ENCODE measurements at regions not wholly inside any gene's neighbourhood (a gene's known extent, or its start where the extent isn't known, plus 50 kb on each side); places are given as distances from the start of the nearest gene placed in this dataset.

DNA sequence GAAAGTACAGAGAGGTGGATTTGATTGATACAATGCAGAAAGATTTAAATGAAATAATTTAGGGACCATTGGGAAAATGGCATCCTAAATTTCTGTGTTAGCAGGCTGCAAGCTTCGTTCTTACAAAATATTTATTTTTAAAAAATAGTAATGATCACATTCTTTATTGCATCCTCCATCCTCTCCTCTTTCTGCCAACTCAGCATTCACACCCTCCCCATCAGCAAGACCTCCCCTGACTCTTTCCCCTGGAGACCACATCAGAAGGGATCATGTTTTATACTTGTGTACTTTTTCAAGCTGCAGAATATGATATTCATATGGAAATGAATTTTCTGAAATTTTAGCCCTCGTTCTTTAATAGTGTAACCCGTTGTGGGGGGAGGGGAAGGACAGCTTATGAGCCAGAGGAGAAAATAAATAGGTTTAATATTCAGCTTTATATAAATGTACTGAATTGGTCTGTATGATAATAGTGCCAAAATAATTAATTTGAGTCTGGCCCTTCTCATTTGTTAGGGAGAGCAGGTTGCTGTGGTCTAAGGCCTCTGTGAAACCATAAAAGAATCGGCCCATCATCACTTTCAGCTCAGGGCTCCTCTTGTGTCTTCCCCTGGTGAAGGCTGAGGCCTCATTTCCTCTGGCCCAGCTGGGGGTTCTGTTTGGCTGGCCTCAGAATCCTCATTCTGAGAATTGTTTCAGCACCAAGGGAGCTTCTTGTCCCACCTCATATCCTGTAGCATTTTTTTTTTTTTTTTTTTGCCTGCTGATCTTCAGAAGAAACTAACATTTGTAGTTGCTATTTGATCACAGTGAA, 330.8 kb downstream of the TXNL1 start:
- TF ChIP-seq, protein P1, sequence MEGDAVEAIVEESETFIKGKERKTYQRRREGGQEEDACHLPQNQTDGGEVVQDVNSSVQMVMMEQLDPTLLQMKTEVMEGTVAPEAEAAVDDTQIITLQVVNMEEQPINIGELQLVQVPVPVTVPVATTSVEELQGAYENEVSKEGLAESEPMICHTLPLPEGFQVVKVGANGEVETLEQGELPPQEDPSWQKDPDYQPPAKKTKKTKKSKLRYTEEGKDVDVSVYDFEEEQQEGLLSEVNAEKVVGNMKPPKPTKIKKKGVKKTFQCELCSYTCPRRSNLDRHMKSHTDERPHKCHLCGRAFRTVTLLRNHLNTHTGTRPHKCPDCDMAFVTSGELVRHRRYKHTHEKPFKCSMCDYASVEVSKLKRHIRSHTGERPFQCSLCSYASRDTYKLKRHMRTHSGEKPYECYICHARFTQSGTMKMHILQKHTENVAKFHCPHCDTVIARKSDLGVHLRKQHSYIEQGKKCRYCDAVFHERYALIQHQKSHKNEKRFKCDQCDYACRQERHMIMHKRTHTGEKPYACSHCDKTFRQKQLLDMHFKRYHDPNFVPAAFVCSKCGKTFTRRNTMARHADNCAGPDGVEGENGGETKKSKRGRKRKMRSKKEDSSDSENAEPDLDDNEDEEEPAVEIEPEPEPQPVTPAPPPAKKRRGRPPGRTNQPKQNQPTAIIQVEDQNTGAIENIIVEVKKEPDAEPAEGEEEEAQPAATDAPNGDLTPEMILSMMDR (IDR thresholded peaks at IDR 0.05): no peak
- TF ChIP-seq POLR2A (IDR thresholded peaks at IDR 0.05): no peak
